ENCODE measurements at regions not wholly inside any gene's neighbourhood (a gene's known extent, or its start where the extent isn't known, plus 50 kb on each side); places are given as distances from the start of the nearest gene placed in this dataset.
A peak's percentile ranks its signal among the peaks of the same experiment; 100 is the strongest.

DNA sequence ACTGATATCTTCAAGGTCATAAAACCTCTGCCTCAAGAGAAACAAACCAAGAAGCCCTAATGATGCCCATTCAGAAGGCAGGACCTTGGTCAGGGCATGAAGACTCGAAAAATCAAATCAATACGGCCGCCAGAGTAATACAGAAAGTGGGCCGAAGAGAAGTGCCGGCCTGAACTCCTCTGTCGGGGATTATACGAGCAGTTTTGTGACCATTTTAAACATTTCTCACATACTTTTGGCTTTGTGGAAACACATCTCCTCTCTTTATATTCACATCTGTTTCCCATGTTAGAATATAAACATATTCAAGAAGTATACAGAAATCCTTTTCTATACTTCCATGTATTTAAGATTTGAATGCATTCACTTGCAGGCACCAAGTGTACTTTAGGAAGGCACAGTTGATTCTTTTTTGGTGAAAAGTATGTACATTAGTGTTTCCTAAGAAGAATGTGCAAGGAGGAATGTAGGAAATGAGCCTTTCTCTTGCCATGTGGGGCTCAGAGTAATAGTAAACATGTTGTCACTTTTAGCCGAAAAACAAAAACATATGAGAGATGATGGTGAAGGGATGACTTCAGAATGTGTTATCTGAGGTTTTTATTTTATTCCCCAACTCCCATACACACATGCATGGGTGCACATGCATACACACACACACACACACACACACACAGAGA lies 707.9 kb upstream of the ID2 start:
- intact Hi-C loops (cut with micrococcal nuclease), result no loop called here
- ChIA-PET CTCF (no interaction called here), POLR2A (no interaction called here)
- TF ChIP-seq, protein P1, sequence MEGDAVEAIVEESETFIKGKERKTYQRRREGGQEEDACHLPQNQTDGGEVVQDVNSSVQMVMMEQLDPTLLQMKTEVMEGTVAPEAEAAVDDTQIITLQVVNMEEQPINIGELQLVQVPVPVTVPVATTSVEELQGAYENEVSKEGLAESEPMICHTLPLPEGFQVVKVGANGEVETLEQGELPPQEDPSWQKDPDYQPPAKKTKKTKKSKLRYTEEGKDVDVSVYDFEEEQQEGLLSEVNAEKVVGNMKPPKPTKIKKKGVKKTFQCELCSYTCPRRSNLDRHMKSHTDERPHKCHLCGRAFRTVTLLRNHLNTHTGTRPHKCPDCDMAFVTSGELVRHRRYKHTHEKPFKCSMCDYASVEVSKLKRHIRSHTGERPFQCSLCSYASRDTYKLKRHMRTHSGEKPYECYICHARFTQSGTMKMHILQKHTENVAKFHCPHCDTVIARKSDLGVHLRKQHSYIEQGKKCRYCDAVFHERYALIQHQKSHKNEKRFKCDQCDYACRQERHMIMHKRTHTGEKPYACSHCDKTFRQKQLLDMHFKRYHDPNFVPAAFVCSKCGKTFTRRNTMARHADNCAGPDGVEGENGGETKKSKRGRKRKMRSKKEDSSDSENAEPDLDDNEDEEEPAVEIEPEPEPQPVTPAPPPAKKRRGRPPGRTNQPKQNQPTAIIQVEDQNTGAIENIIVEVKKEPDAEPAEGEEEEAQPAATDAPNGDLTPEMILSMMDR (IDR thresholded peaks at IDR 0.05), result no peak
- H3K4me3 Mint-ChIP-seq, result no peak overlapping the region
- peaks cover 6% of the 10 kb centered on the region for H3K4me1 Mint-ChIP-seq (ENCODE audit: low read depth)
- H3K27me3 Mint-ChIP-seq, result peaks cover 2% of the 10 kb centered on the region
- no peaks in the 10 kb centered on the region for H3K9me3 Mint-ChIP-seq
- ATAC-seq, result no peak
- DNase-seq, result no peak
- no peak overlapping the region for H3K27ac Mint-ChIP-seq
- no peaks in the 10 kb centered on the region for H3K36me3 Mint-ChIP-seq (ENCODE audit: low read depth)

DNA sequence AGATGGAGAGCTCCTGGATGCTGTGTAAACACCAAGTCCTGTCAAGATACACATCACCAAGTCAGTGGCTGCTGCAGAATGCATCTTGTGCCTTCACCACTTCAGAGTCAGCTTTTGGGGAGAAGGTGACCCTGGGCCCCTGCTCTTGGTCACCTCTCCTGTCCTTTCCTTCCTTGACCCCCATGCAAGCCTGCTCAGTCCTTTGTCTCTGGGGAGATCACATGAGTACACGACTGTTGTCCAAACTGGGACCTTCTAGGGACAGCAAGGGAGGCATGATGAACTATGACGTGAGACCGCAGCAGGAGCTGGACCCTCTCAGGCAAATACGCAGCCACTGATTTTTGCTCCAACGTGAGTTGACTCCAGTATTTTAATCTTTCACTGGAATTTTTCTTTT lies 706.9 kb upstream of the ID2 start:
- H3K4me1 Mint-ChIP-seq (ENCODE audit: low read depth), result peaks cover 6% of the 10 kb centered on the region
- H3K36me3 Mint-ChIP-seq (ENCODE audit: low read depth), result no peaks in the 10 kb centered on the region
- TF ChIP-seq, protein P1 (IDR thresholded peaks at IDR 0.05), result no peak
- ChIA-PET POLR2A (interaction anchor here (0.6 kb wide), 1 partner anchor 334 kb away, joined by 3 read pairs; no protein-coding TSS in a partner anchor), CTCF (no interaction called here)
- no peak overlapping the region for H3K27ac Mint-ChIP-seq
- no peak for ATAC-seq
- intact Hi-C loops (cut with micrococcal nuclease), result no loop called here
- no peak overlapping the region for H3K4me3 Mint-ChIP-seq
- no peak for DNase-seq
- no peaks in the 10 kb centered on the region for H3K9me3 Mint-ChIP-seq
- H3K27me3 Mint-ChIP-seq, result peaks cover 2% of the 10 kb centered on the region

DNA sequence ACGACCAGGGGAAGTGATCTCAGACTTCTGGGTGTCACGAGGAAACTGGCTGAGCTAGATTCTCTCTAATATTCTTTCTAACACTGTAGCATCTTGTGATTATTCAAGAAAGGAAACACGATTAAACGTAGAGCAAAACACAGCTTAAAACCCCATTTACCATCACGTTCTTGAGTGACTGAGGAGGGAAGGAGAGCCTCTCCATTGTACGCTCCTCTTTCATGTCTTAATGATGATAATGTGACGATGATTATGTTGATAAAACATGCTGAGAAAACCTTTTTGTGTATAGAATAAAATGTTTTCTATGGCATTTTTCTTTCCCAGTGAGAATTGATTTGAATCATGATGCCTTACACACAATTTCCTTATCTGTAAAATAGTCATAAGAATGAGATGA lies 705.6 kb upstream of the ID2 start:
- intact Hi-C loops (cut with micrococcal nuclease), result no loop called here
- no peak overlapping the region for H3K27ac Mint-ChIP-seq
- no peaks in the 10 kb centered on the region for H3K9me3 Mint-ChIP-seq
- no peaks in the 10 kb centered on the region for H3K36me3 Mint-ChIP-seq (ENCODE audit: low read depth)
- ATAC-seq, result no peak
- peaks cover 2% of the 10 kb centered on the region for H3K27me3 Mint-ChIP-seq
- no peak overlapping the region for H3K4me3 Mint-ChIP-seq
- ChIA-PET CTCF (no interaction called here), POLR2A (no interaction called here)
- H3K4me1 Mint-ChIP-seq (ENCODE audit: low read depth), result peaks cover 6% of the 10 kb centered on the region
- no peak for DNase-seq
- TF ChIP-seq, protein P1 (IDR thresholded peaks at IDR 0.05), result no peak

DNA sequence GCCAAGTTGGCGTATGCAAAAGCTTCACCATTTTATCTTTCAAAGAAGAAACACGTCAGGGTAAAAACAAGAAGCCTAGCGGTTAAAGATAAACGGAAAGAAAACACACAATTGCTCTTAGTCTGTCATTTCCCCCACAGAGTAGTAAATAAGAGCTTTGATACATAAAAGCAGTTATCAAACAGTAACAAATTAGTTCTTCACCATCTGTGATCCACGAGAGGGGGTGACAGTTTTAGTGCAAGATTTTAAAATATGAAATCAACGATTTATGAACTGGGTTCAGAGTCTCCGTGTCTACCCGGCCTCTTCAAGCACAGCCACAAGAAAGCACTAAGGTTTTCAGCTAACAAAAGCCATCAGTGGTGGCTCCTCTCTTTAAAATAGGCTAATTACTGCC lies 703.9 kb upstream of the ID2 start:
- TF ChIP-seq, protein P1 (IDR thresholded peaks at IDR 0.05), result no peak
- ATAC-seq (no peak), DNase-seq (no peak)
- intact Hi-C loops (cut with micrococcal nuclease), result no loop called here
- ChIA-PET CTCF (no interaction called here), POLR2A (no interaction called here)
- Mint-ChIP-seq H3K27ac (peak overlapping the region; percentile 6), H3K27me3 (peaks cover 2% of the 10 kb centered on the region), H3K4me1 (ENCODE audit: low read depth) (peaks cover 6% of the 10 kb centered on the region), H3K36me3 (ENCODE audit: low read depth) (no peaks in the 10 kb centered on the region), H3K4me3 (no peak overlapping the region), H3K9me3 (peaks cover 4% of the 10 kb centered on the region)

DNA sequence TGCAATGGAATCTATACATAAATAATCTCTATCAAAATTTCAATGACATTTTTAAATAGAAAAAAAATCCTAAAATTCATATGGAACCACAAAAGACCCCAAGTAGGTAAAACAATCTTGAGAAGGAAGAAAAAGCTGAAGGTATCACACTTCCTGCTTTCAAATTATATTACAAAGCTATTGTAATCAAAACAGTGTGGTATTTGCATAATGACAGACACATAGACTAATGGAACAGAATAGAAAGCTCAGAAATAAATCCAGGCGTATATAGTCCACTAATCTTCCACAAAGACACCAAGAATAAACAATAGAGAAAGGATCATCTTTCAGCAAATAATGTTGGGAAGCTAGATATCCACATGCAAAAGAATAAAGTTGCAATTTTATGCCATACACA lies 699.8 kb upstream of the ID2 start:
- CTCF ChIA-PET, result no interaction called here
- H3K4me1 Mint-ChIP-seq (ENCODE audit: low read depth), result peaks cover 27% of the 10 kb centered on the region
- intact Hi-C loops (cut with micrococcal nuclease), result no loop called here

More for the DNA sequence above, 699.8 kb upstream of the ID2 start:
- H3K9me3 Mint-ChIP-seq, result peaks cover 5% of the 10 kb centered on the region
- POLR2A ChIA-PET, result no interaction called here
- no peak overlapping the region for H3K4me3 Mint-ChIP-seq
- H3K27ac Mint-ChIP-seq, result no peak overlapping the region
- ATAC-seq (no peak), DNase-seq (no peak)
- TF ChIP-seq, protein P1 (IDR thresholded peaks at IDR 0.05), result no peak
- H3K27me3 Mint-ChIP-seq, result no peaks in the 10 kb centered on the region
- no peaks in the 10 kb centered on the region for H3K36me3 Mint-ChIP-seq (ENCODE audit: low read depth)
